ENCODE measurements at regions not wholly inside any gene's neighbourhood (a gene's known extent, or its start where the extent isn't known, plus 50 kb on each side); places are given as distances from the start of the nearest gene placed in this dataset.

GRCh38 chr6:147759536-147759935 is 251.0 kb downstream of the SAMD5 start:
- no peak for DNase-seq

GRCh38 chr6:147765541-147765940 is 257.1 kb downstream of the SAMD5 start:
- DNase-seq, result no peak

GRCh38 chr6:147768969-147769368 is 260.5 kb downstream of the SAMD5 start:
- DNase-seq, result no peak

- DNase-seq, result no peak
Measured at GRCh38 chr6:147769496-147770087, 261.1 kb downstream of the SAMD5 start.

- no peak for DNase-seq
Measured at GRCh38 chr6:147770221-147770620, 261.7 kb downstream of the SAMD5 start.

GRCh38 chr6:147772724-147773123 is 264.2 kb downstream of the SAMD5 start:
- DNase-seq, result no peak

GRCh38 chr6:147774856-147775255 is 266.4 kb downstream of the SAMD5 start:
- no peak for DNase-seq

- DNase-seq, result no peak
Measured at GRCh38 chr6:147776631-147777213, 268.2 kb downstream of the SAMD5 start.

- DNase-seq, result no peak
Measured at GRCh38 chr6:147779624-147780023, 271.1 kb downstream of the SAMD5 start.

GRCh38 chr6:147782302-147782701 is 273.8 kb downstream of the SAMD5 start:
- no peak for DNase-seq

- no peak for DNase-seq
Measured at GRCh38 chr6:147784371-147784770, 275.9 kb downstream of the SAMD5 start.

GRCh38 chr6:147787417-147787816 is 278.9 kb downstream of the SAMD5 start:
- peak; percentile 1 for DNase-seq

GRCh38 chr6:147789430-147789947 is 281.0 kb downstream of the SAMD5 start:
- no peak for DNase-seq

- DNase-seq, result no peak
Measured at GRCh38 chr6:147793871-147794643, 285.6 kb downstream of the SAMD5 start.

GRCh38 chr6:147802459-147802858 is 294.0 kb downstream of the SAMD5 start:
- DNase-seq, result no peak

GRCh38 chr6:147805155-147805554 is 296.7 kb downstream of the SAMD5 start:
- DNase-seq, result no peak

GRCh38 chr6:147806697-147807096 is 298.2 kb downstream of the SAMD5 start:
- peak; percentile 4 for DNase-seq

- DNase-seq, result no peak
Measured at GRCh38 chr6:147808640-147809039, 300.1 kb downstream of the SAMD5 start.

GRCh38 chr6:147811913-147812629 is 303.6 kb downstream of the SAMD5 start:
- DNase-seq, result no peak

- no peak for DNase-seq
Measured at GRCh38 chr6:147817042-147817689, 308.7 kb downstream of the SAMD5 start.

- no peak for DNase-seq
Measured at GRCh38 chr6:147820520-147820919, 312.0 kb downstream of the SAMD5 start.

- DNase-seq, result no peak
Measured at GRCh38 chr6:147821295-147821897, 312.9 kb downstream of the SAMD5 start.
